Endothelial cell of umbilical vein (primary cell): ENCODE measurements at regions not wholly inside any gene's neighbourhood (a gene's known extent, or its start where the extent isn't known, plus 50 kb on each side); places are given as distances from the start of the nearest gene placed in this dataset.

Experiments used
- BruUV-seq: library from RNA; stranded (reverse); fragments of 400-500 nt; replicated peaks from 2 replicates; lab custom pipeline; 2021; lab: Mats Ljungman, UMichigan
- CTCF ChIA-PET: fragments of 300-600, 350-600 bp; sonication (Branson Sonifier 250); formaldehyde crosslinking; loops from one replicate; lab custom pipeline; 2021; ENCODE audit warnings: antibody characterized with exemption, inconsistent platforms; lab: Charles Lee
- POLR2A ChIA-PET: fragments of 300-600, 350-600 bp; sonication (Branson Sonifier 250); formaldehyde crosslinking; loops from one replicate; lab custom pipeline; 2021; ENCODE audit warnings: antibody characterized with exemption, inconsistent platforms; lab: Charles Lee
- DNase-seq: peaks from one replicate; pipeline ENCODE4 v3.0.0-alpha.2; 2011; ENCODE audit warnings: low read depth, low spot score
- FAIRE-seq: peaks from 2 replicates; lab custom pipeline; 2011; peaks lifted over from hg19 to GRCh38; lab: Jason Lieb, UNC
- H2AFZ ChIP-seq: 2 replicates; pipeline ENCODE4 v1.6.0; 2012; ENCODE audit warnings: low read depth, low read length, control low read depth, inconsistent platforms
- H3K27ac ChIP-seq: 2 replicates; pipeline ENCODE4 v1.5.1; 2011; ENCODE audit warnings: low read depth, mild to moderate bottlenecking, control low read depth, low read length, moderate library complexity; ENCODE audit not compliant: insufficient read depth
- H3K27me3 ChIP-seq, 2 experiments: 2 replicates each; pipeline versions ENCODE4 v1.6.0 to v1.6.1; 2011; ENCODE audit warnings: low read length in 2 of 2, mixed read lengths in 1 of 2; ENCODE audit not compliant: control insufficient read depth in 2 of 2, insufficient read depth in 2 of 2
- H3K36me3 ChIP-seq, 2 experiments: 2 replicates in 1 of 2; 3 replicates in 1 of 2; pipeline ENCODE4 v1.5.1; 2011; ENCODE audit warnings: low read length in 2 of 2, mild to moderate bottlenecking in 1 of 2, moderate library complexity in 1 of 2; ENCODE audit not compliant: control insufficient read depth in 2 of 2, insufficient read depth in 2 of 2; ENCODE audit errors: extremely low read depth in 1 of 2
- H3K4me1 ChIP-seq: 3 replicates; pipeline ENCODE4 v1.5.1; 2011; ENCODE audit warnings: mild to moderate bottlenecking, low read length; ENCODE audit not compliant: control insufficient read depth, insufficient read depth; ENCODE audit errors: extremely low read depth
- H3K4me2 ChIP-seq: 2 replicates; pipeline ENCODE4 v1.6.1; 2011; ENCODE audit warnings: low read length, control low read depth, mixed read lengths; ENCODE audit not compliant: insufficient read depth
- H3K4me3 ChIP-seq, 3 experiments: fragments of 200-600 bp in 1 of 3; sonication (generic), shearing (Covaris generic) in 1 of 3; replicated peaks in 1 of 3; 2 replicates each; pipeline ENCODE4 v1.5.1; 2011 to 2016; ENCODE audit warnings: control low read depth in 3 of 3, low read length in 3 of 3, mild to moderate bottlenecking in 2 of 3, inconsistent platforms in 1 of 3, low read depth in 1 of 3, moderate library complexity in 1 of 3; ENCODE audit not compliant: insufficient read depth in 1 of 3
- H3K79me2 ChIP-seq: 2 replicates; pipeline ENCODE4 v1.6.0; 2012; ENCODE audit warnings: low read length, inconsistent platforms; ENCODE audit not compliant: control insufficient read depth, insufficient read depth
- H3K9ac ChIP-seq: replicated peaks from 2 replicates; pipeline ENCODE3; 2011; ENCODE audit warnings: low read length, control low read depth; ENCODE audit not compliant: insufficient read depth; ENCODE audit errors: extremely low read depth
- H3K9me1 ChIP-seq: replicated peaks from 3 replicates; pipeline ENCODE4 v1.6.0; 2011; ENCODE audit warnings: mild to moderate bottlenecking, low read length; ENCODE audit not compliant: control insufficient read depth, insufficient read depth; ENCODE audit errors: extremely low read depth
- H3K9me3 ChIP-seq: replicated peaks from 2 replicates; pipeline ENCODE4 v1.5.1; 2012; ENCODE audit warnings: low read length, inconsistent platforms; ENCODE audit not compliant: control insufficient read depth, insufficient read depth
- H4K20me1 ChIP-seq: replicated peaks from 2 replicates; pipeline ENCODE3; 2011; ENCODE audit warnings: mild to moderate bottlenecking, low read length; ENCODE audit not compliant: control insufficient read depth, insufficient read depth; ENCODE audit errors: extremely low read depth
- CTCF ChIP-seq, 2 donors: IDR thresholded peaks; 1 replicate in 1 of 2; 2 replicates in 1 of 2; pipeline ENCODE4 v1.5.1; 2011; ENCODE audit warnings: low read length in 2 of 2, mild to moderate bottlenecking in 2 of 2, moderate library complexity in 2 of 2, control low read depth in 1 of 2, inconsistent platforms in 1 of 2, low read depth in 1 of 2; ENCODE audit not compliant: insufficient read depth in 1 of 2; ENCODE audit errors: extremely low read depth in 1 of 2
- EZH2 ChIP-seq: IDR thresholded peaks from 2 replicates; pipeline ENCODE4 v1.6.1; 2012; ENCODE audit warnings: borderline replicate concordance, low read depth, mild to moderate bottlenecking, moderate library complexity, low read length, inconsistent platforms; ENCODE audit not compliant: severe bottlenecking
- FOS ChIP-seq: IDR thresholded peaks from 2 replicates; pipeline ENCODE4 v1.6.1; 2011; ENCODE audit warnings: mild to moderate bottlenecking, low read length, moderate library complexity, borderline replicate concordance; ENCODE audit not compliant: insufficient read depth
- GATA2 ChIP-seq: IDR thresholded peaks from 2 replicates; pipeline ENCODE4 v1.7.0; 2011; ENCODE audit warnings: low read depth, mild to moderate bottlenecking, moderate library complexity, mixed read lengths, low read length; ENCODE audit not compliant: insufficient read length, insufficient read depth
- JUN ChIP-seq: IDR thresholded peaks from 2 replicates; pipeline ENCODE4 v1.6.1; 2011; ENCODE audit warnings: borderline replicate concordance, low read depth; ENCODE audit not compliant: insufficient read length, insufficient read depth
- MAX ChIP-seq: IDR thresholded peaks from 2 replicates; pipeline ENCODE4 v1.6.1; 2011; ENCODE audit not compliant: insufficient read depth, insufficient read length
- MYC ChIP-seq: IDR thresholded peaks from one replicate; pipeline ENCODE4 v1.6.1; 2011; ENCODE audit warnings: mild to moderate bottlenecking, low read depth, low read length
- POLR2A ChIP-seq: IDR thresholded peaks from 2 replicates; pipeline ENCODE4 v1.6.1; 2012; ENCODE audit warnings: low read depth, mild to moderate bottlenecking, control low read depth, low read length
- POLR2AphosphoS5 ChIP-seq: IDR thresholded peaks from 2 replicates; pipeline ENCODE4 v1.6.1; 2012; ENCODE audit warnings: low read depth, mild to moderate bottlenecking, control low read depth, low read length, moderate library complexity; ENCODE audit not compliant: insufficient read depth
- dilution Hi-C: fragments of 300-500 bp; cut with MboI; formaldehyde crosslinking; loops from one replicate; pipeline ENCODE4 v1.15.0; 2019; ENCODE audit warnings: low sequenced_read_pairs; ENCODE audit not compliant: extremely low pct_ligation_motif_present
- intact Hi-C: fragments of 100-400 bp; cut with micrococcal nuclease; formaldehyde crosslinking; loops from one replicate; pipeline ENCODE4 v1.10.0; 2022

GRCh38 chr2:41151746-41152145 lies 699.9 kb upstream of the SLC8A1 start:
- Histone ChIP-seq H3K27me3 (no peaks in the 10 kb centered on the region), H4K20me1 (no peaks in the 10 kb centered on the region), H3K9me1 (no peaks in the 10 kb centered on the region), H3K9me3 (no peaks in the 10 kb centered on the region), H3K4me1 (peaks cover 23% of the 10 kb centered on the region), H3K4me3 (no peak overlapping the region), H3K27ac (peak overlapping the region; percentile 37), H3K4me2 (peak overlapping the region; percentile 74), H3K79me2 (no peaks in the 10 kb centered on the region), H3K9ac (no peak overlapping the region), H3K36me3 (no peaks in the 10 kb centered on the region), H2AFZ (no peak overlapping the region)
- TF ChIP-seq GATA2 (peak; percentile 56), MAX (no peak), FOS (peak; percentile 70)
- intact Hi-C loops = loop anchor here (1.0 kb wide), 1 partner anchor 9 kb away; no protein-coding TSS in a partner anchor
- ChIA-PET CTCF (interaction anchor here (1.0 kb wide), 1 partner anchor 9 kb away, joined by 3 read pairs; no protein-coding TSS in a partner anchor), POLR2A (no interaction called here)
- BruUV-seq = no TSS peak
- dilution Hi-C loops = no loop called here
- FAIRE-seq = peak; percentile 74
- DNase-seq = peak; percentile 50

GRCh38 chr2:41152318-41152717 lies 700.4 kb upstream of the SLC8A1 start:
- no peak for FAIRE-seq
- Histone ChIP-seq H3K9ac (no peak overlapping the region), H2AFZ (no peak overlapping the region), H4K20me1 (no peaks in the 10 kb centered on the region), H3K4me2 (peak overlapping the region; percentile 74), H3K4me1 (peaks cover 23% of the 10 kb centered on the region), H3K27ac (peak overlapping the region; percentile 37), H3K36me3 (no peaks in the 10 kb centered on the region), H3K9me1 (no peaks in the 10 kb centered on the region), H3K4me3 (no peak overlapping the region), H3K79me2 (no peaks in the 10 kb centered on the region), H3K9me3 (no peaks in the 10 kb centered on the region), H3K27me3 (no peaks in the 10 kb centered on the region)
- no peak for DNase-seq
- intact Hi-C loops (loop anchor here (1.0 kb wide), 1 partner anchor 8 kb away; no protein-coding TSS in a partner anchor), dilution Hi-C loops (no loop called here)
- ChIA-PET POLR2A (no interaction called here), CTCF (interaction anchor here (1.0 kb wide), 1 partner anchor 9 kb away, joined by 3 read pairs; no protein-coding TSS in a partner anchor)
- TF ChIP-seq EZH2 (no peak), JUN (no peak), MAX (no peak), MYC (no peak), FOS (no peak), GATA2 (no peak), CTCF (IDR thresholded peaks at IDR 0.05; ENCODE audit: extremely low read depth in 1 of 2, insufficient read depth in 1 of 2, low read depth in 1 of 2, low read length in 2 of 2) (no peak), POLR2AphosphoS5 (no peak), POLR2A (no peak)
- BruUV-seq = TSS peak; percentile 93
